Loucy (cell line): ENCODE measurements at regions not wholly inside any gene's neighbourhood (a gene's known extent, or its start where the extent isn't known, plus 50 kb on each side); places are given as distances from the start of the nearest gene placed in this dataset.

ENCODE experiments used
- H2AFZ ChIP-seq: fragments of 200-600 bp; sonication (generic); 2 replicates; pipeline ENCODE4 v1.6.0; 2016; ENCODE audit warnings: antibody characterized with exemption, mild to moderate bottlenecking, low read length, moderate library complexity
- H3F3A ChIP-seq: fragments of 200-600 bp; 2 replicates; pipeline ENCODE4 v1.6.0; 2016; ENCODE audit warnings: antibody characterized with exemption, low read depth, mild to moderate bottlenecking
- H3K27me3 ChIP-seq: fragments of 200-600 bp; sonication (generic); 2 replicates; pipeline ENCODE4 v1.6.1; 2014; ENCODE audit warnings: low read length, mild to moderate bottlenecking; ENCODE audit not compliant: insufficient read depth, poor library complexity, severe bottlenecking
- H3K36me3 ChIP-seq: fragments of 200-600 bp; sonication (generic); 2 replicates; pipeline ENCODE4 v1.6.1; 2016; ENCODE audit warnings: low read length; ENCODE audit not compliant: insufficient read depth
- H3K4me1 ChIP-seq: fragments of 200-600 bp; sonication (generic); 2 replicates; pipeline ENCODE4 v1.5.1; 2014; ENCODE audit warnings: low read length, mild to moderate bottlenecking; ENCODE audit not compliant: insufficient read depth, poor library complexity, severe bottlenecking
- H3K4me2 ChIP-seq: fragments of 200-600 bp; sonication (generic); 2 replicates; pipeline ENCODE4 v1.6.0; 2014; ENCODE audit warnings: antibody characterized with exemption, low read length, low read depth, mild to moderate bottlenecking; ENCODE audit not compliant: poor library complexity, severe bottlenecking
- H3K4me3 ChIP-seq: fragments of 200-600 bp; sonication (generic); 2 replicates; pipeline ENCODE4 v1.5.1; 2014; ENCODE audit warnings: low read length, mild to moderate bottlenecking, mixed read lengths; ENCODE audit not compliant: poor library complexity, severe bottlenecking
- H3K79me2 ChIP-seq: fragments of 200-600 bp; sonication (generic); 2 replicates; pipeline ENCODE4 v1.6.1; 2014; ENCODE audit warnings: low read length; ENCODE audit not compliant: insufficient read depth
- H3K9ac ChIP-seq: fragments of 200-600 bp; sonication (generic); 2 replicates; pipeline ENCODE4 v1.6.0; 2014; ENCODE audit warnings: mild to moderate bottlenecking, low read depth, low read length, moderate library complexity; ENCODE audit not compliant: poor library complexity, severe bottlenecking
- H3K9me2 ChIP-seq: fragments of 200-600 bp; sonication (generic); replicated peaks from 2 replicates; pipeline ENCODE4 v1.6.1; 2016; ENCODE audit warnings: low read depth, low read length, mixed read lengths
- H3K9me3 ChIP-seq: fragments of 200-600 bp; sonication (generic); 2 replicates; pipeline ENCODE4 v1.6.1; 2014; ENCODE audit warnings: mild to moderate bottlenecking, antibody characterized with exemption, low read length, low read depth; ENCODE audit not compliant: insufficient read depth
- H4K20me1 ChIP-seq: fragments of 200-600 bp; sonication (generic); 2 replicates; pipeline ENCODE4 v1.6.0; 2014; ENCODE audit warnings: antibody characterized with exemption, low read length, mild to moderate bottlenecking; ENCODE audit not compliant: insufficient read depth, poor library complexity, severe bottlenecking
- EZH2phosphoT487 ChIP-seq: fragments of 200-600 bp; IDR thresholded peaks from 2 replicates; pipeline ENCODE4 v1.6.1; 2018; ENCODE audit warnings: antibody characterized with exemption, mild to moderate bottlenecking, moderate library complexity, borderline replicate concordance
- TF ChIP-seq, protein P1 (sequence below): fragments of 200-600 bp; sonication (generic); conservative IDR thresholded peaks from 2 replicates; pipeline ENCODE4 v1.5.1; 2014; ENCODE audit warnings: mild to moderate bottlenecking, antibody characterized with exemption, low read length

DNA sequence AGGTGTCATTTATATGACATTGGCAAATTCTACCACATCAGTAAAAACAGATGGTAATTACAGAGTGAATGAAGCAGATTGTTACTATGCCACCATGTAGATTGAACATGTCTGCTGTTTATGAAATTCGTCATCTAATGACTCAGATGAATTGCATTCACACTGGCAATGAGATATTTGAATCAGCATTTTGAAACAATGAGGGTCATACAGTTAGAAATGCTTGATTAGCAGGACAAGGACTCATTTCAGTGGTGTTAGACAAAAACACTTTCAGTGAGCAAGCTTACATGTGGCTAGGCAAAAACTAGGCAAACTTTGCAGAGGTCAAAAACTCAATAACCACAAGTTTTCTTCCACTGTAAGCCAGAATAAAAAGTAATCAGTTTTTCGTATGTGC, 1165.0 kb downstream of the SLITRK1 start:
- Histone ChIP-seq H3K9me3 (no peaks in the 10 kb centered on the region), H3K36me3 (no peaks in the 10 kb centered on the region), H3K4me3 (no peak overlapping the region), H3K27me3 (no peaks in the 10 kb centered on the region), H3F3A (no peaks in the 10 kb centered on the region), H4K20me1 (no peaks in the 10 kb centered on the region), H3K4me1 (no peaks in the 10 kb centered on the region), H3K79me2 (no peaks in the 10 kb centered on the region), H3K4me2 (no peak overlapping the region), H2AFZ (no peak overlapping the region), H3K9ac (no peak overlapping the region), H3K9me2 (no peaks in the 10 kb centered on the region)
- no peak for TF ChIP-seq EZH2phosphoT487
- TF ChIP-seq, protein P1, sequence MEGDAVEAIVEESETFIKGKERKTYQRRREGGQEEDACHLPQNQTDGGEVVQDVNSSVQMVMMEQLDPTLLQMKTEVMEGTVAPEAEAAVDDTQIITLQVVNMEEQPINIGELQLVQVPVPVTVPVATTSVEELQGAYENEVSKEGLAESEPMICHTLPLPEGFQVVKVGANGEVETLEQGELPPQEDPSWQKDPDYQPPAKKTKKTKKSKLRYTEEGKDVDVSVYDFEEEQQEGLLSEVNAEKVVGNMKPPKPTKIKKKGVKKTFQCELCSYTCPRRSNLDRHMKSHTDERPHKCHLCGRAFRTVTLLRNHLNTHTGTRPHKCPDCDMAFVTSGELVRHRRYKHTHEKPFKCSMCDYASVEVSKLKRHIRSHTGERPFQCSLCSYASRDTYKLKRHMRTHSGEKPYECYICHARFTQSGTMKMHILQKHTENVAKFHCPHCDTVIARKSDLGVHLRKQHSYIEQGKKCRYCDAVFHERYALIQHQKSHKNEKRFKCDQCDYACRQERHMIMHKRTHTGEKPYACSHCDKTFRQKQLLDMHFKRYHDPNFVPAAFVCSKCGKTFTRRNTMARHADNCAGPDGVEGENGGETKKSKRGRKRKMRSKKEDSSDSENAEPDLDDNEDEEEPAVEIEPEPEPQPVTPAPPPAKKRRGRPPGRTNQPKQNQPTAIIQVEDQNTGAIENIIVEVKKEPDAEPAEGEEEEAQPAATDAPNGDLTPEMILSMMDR: no peak

DNA sequence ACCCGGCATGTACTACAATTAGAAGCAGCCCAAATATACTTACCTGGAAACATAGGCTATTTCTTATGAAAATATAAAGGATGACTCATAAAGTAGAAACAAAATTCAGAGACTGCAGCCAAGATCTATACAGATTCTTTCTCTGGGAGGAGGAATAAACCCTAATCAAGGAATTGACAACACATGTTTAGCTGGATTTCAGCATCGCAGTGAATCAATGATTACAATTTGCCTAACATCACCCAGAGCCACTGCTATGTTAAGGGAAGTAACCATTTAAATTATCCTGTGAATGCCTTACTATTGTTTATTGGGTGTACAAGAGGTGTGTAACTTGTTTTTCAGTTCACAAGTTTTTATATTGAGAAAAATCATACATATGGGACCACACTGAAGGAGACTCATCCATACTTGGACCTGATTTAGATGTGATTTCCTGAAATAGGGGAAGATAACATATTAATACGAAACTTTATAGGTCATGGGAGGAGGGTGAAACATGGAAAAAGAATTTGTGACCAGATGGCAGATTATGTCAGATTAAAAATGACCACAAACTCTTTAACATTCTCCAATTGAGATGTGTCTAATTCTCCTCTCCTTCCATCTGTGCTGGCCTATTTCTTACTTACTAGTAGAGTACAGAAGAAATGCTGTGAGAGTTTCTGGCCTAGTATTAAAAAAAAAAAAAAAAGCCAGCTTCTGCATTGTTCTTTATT, 1168.4 kb downstream of the SLITRK1 start:
- Histone ChIP-seq H3F3A (no peaks in the 10 kb centered on the region), H3K4me1 (no peaks in the 10 kb centered on the region), H3K4me3 (no peak overlapping the region), H3K9me2 (no peaks in the 10 kb centered on the region), H4K20me1 (no peaks in the 10 kb centered on the region), H3K79me2 (no peaks in the 10 kb centered on the region), H3K27me3 (no peaks in the 10 kb centered on the region), H2AFZ (no peak overlapping the region), H3K4me2 (no peak overlapping the region), H3K9me3 (no peaks in the 10 kb centered on the region), H3K36me3 (no peaks in the 10 kb centered on the region), H3K9ac (no peak overlapping the region)
- TF ChIP-seq, protein P1: no peak
- no peak for TF ChIP-seq EZH2phosphoT487

DNA sequence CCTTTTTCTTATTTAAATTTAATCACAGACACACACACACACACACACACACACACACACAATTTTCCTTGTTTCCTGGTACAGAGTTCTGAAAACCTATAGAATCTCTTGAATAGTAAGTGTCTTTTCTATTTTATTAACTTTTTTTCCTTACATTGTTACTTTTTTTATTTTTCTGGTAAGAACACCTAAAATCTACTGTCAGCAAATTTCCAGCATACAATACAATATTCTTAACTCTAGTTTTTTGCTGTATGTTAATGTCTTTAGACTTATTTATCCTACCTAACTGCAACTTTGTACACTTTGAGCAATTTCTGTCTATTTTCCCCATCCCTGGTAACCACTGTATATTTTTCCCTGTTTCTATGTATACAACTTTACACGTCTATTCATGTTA, 1179.8 kb downstream of the SLITRK1 start:
- Histone ChIP-seq H3K27me3 (no peaks in the 10 kb centered on the region), H3K4me3 (no peak overlapping the region), H3K4me1 (no peaks in the 10 kb centered on the region), H3K4me2 (no peak overlapping the region), H3F3A (no peaks in the 10 kb centered on the region), H3K79me2 (no peaks in the 10 kb centered on the region), H3K36me3 (no peaks in the 10 kb centered on the region), H4K20me1 (no peaks in the 10 kb centered on the region), H3K9ac (no peak overlapping the region), H2AFZ (no peak overlapping the region), H3K9me3 (no peaks in the 10 kb centered on the region), H3K9me2 (no peaks in the 10 kb centered on the region)
- TF ChIP-seq, protein P1: no peak
- TF ChIP-seq EZH2phosphoT487: no peak
